GM23338 (cell line): ENCODE measurements at regions not wholly inside any gene's neighbourhood (a gene's known extent, or its start where the extent isn't known, plus 50 kb on each side); places are given as distances from the start of the nearest gene placed in this dataset.

Experiments used
- ATAC-seq: fragments of 200-7000 bp; cut with Tn5 transposase; 3 replicates; pipeline ENCODE4 v1.9.1; 2020
- DNase-seq: peaks from one replicate; pipeline ENCODE4 v3.0.0-alpha.2; 2015; ENCODE audit warnings: low spot score
- H2AFZ ChIP-seq: fragments of 200-600 bp; sonication (generic); 2 replicates; pipeline ENCODE4 v1.8.0; 2016; ENCODE audit warnings: antibody characterized with exemption, mild to moderate bottlenecking, moderate library complexity
- H3F3A ChIP-seq: fragments of 200-600 bp; sonication (generic); replicated peaks from 2 replicates; pipeline ENCODE4 v1.8.0; 2017; ENCODE audit warnings: antibody characterized with exemption, mixed run types, low read depth
- H3K27ac ChIP-seq: fragments of 200-600 bp; sonication (generic); 2 replicates; pipeline ENCODE4 v1.6.1; 2016; ENCODE audit warnings: low read depth
- H3K27me3 ChIP-seq: fragments of 200-600 bp; sonication (generic); 2 replicates; pipeline ENCODE4 v1.8.0; 2016; ENCODE audit warnings: mild to moderate bottlenecking, mixed run types, moderate library complexity; ENCODE audit not compliant: insufficient read depth
- H3K36me3 ChIP-seq: fragments of 200-600 bp; sonication (generic); 2 replicates; pipeline ENCODE4 v1.8.0; 2016; ENCODE audit warnings: mild to moderate bottlenecking; ENCODE audit not compliant: insufficient read depth
- H3K4me1 ChIP-seq: fragments of 200-600 bp; sonication (generic); 2 replicates; pipeline ENCODE4 v1.8.0; 2016; ENCODE audit warnings: mild to moderate bottlenecking, moderate library complexity; ENCODE audit not compliant: insufficient read depth
- H3K4me2 ChIP-seq: fragments of 200-600 bp; sonication (generic); 2 replicates; pipeline ENCODE4 v1.7.1; 2017; ENCODE audit warnings: mixed run types
- H3K4me3 ChIP-seq: fragments of 200-600 bp; sonication (generic); 2 replicates; pipeline ENCODE4 v1.6.1; 2016; ENCODE audit warnings: mixed run types
- H3K79me2 ChIP-seq: fragments of 200-600 bp; sonication (generic); replicated peaks from 2 replicates; pipeline ENCODE4 v1.8.0; 2017; ENCODE audit warnings: mild to moderate bottlenecking; ENCODE audit not compliant: insufficient read depth
- H3K9me2 ChIP-seq: fragments of 200-600 bp; sonication (generic); 2 replicates; pipeline ENCODE4 v1.8.0; 2017; ENCODE audit not compliant: insufficient read depth
- H4K20me1 ChIP-seq: fragments of 200-600 bp; sonication (generic); replicated peaks from 2 replicates; pipeline ENCODE4 v1.8.0; 2017; ENCODE audit warnings: mild to moderate bottlenecking; ENCODE audit not compliant: insufficient read depth
- H3K27ac Mint-ChIP-seq: 2 replicates; pipeline ENCODE4 v1.8.0; 2020; ENCODE audit warnings: inconsistent platforms, mild to moderate bottlenecking, moderate library complexity, mixed read lengths
- H3K27me3 Mint-ChIP-seq: 3 replicates; pipeline ENCODE4 v1.8.0; 2022; ENCODE audit warnings: low read depth, mild to moderate bottlenecking, moderate library complexity, mixed read lengths, inconsistent platforms; ENCODE audit not compliant: insufficient read depth, poor library complexity
- H3K36me3 Mint-ChIP-seq: 3 replicates; pipeline ENCODE4 v1.8.0; 2021; ENCODE audit warnings: low read depth, mild to moderate bottlenecking, inconsistent platforms, moderate library complexity, mixed read lengths
- H3K4me1 Mint-ChIP-seq: 3 replicates; pipeline ENCODE4 v1.8.0; 2020; ENCODE audit warnings: mild to moderate bottlenecking, inconsistent platforms, mixed read lengths
- H3K4me3 Mint-ChIP-seq: 3 replicates; pipeline ENCODE4 v1.8.0; 2021; ENCODE audit warnings: moderate library complexity, mild to moderate bottlenecking, inconsistent platforms, mixed read lengths
- H3K9me3 Mint-ChIP-seq: 3 replicates; pipeline ENCODE4 v1.8.0; 2020; ENCODE audit warnings: moderate library complexity, mild to moderate bottlenecking, inconsistent platforms, mixed read lengths
- CREB1 ChIP-seq: fragments of 250-450 bp; sonication (Bioruptor Pico); IDR thresholded peaks from 2 replicates; pipeline ENCODE4 v1.5.0; 2020; ENCODE audit warnings: low read depth, mild to moderate bottlenecking, moderate library complexity
- EZH2 ChIP-seq: fragments of 200-600 bp; sonication (generic); IDR thresholded peaks from one replicate; pipeline ENCODE4 v1.8.0; 2017; ENCODE audit warnings: antibody characterized with exemption, mild to moderate bottlenecking, low read depth; ENCODE audit not compliant: unreplicated experiment
- EZH2phosphoT487 ChIP-seq: fragments of 200-600 bp; sonication (generic); IDR thresholded peaks from one replicate; pipeline ENCODE4 v1.8.1; 2018; ENCODE audit warnings: antibody characterized with exemption; ENCODE audit not compliant: unreplicated experiment
- JUNB ChIP-seq: IDR thresholded peaks from one replicate; pipeline ENCODE4 v1.6.1; 2016; ENCODE audit warnings: antibody characterized with exemption; ENCODE audit not compliant: unreplicated experiment
- NANOG ChIP-seq: IDR thresholded peaks from 2 replicates; pipeline ENCODE4 v1.6.1; 2016; ENCODE audit warnings: antibody characterized with exemption, borderline replicate concordance
- POLR2AphosphoS5 ChIP-seq: IDR thresholded peaks from 2 replicates; pipeline ENCODE4 v1.6.1; 2016; ENCODE audit warnings: antibody characterized with exemption, low read depth
- STAT1 ChIP-seq: IDR thresholded peaks from one replicate; pipeline ENCODE4 v1.6.1; 2016; ENCODE audit warnings: antibody characterized with exemption; ENCODE audit not compliant: unreplicated experiment
- ZNF114 ChIP-seq: fragments of 250-450 bp; sonication (Bioruptor Pico); IDR thresholded peaks from 2 replicates; pipeline ENCODE4 v1.5.0; 2020; ENCODE audit warnings: mild to moderate bottlenecking, moderate library complexity
- ZNF331 ChIP-seq: fragments of 250-450 bp; sonication (Bioruptor Pico); IDR thresholded peaks from 2 replicates; pipeline ENCODE4 v1.5.0; 2020; ENCODE audit warnings: low read depth, mild to moderate bottlenecking, moderate library complexity
- ZNF462 ChIP-seq: fragments of 250-450 bp; sonication (Bioruptor Pico); IDR thresholded peaks from 2 replicates; pipeline ENCODE4 v1.5.0; 2020; ENCODE audit warnings: mild to moderate bottlenecking, moderate library complexity
- TF ChIP-seq, protein P1 (sequence below): IDR thresholded peaks from 2 replicates; pipeline ENCODE4 v1.6.1; 2016; ENCODE audit warnings: antibody characterized with exemption
- TF ChIP-seq, protein P2 (sequence below), 2 experiments: fragments of 200-600 bp in 1 of 2; sonication (generic) in 1 of 2; conservative IDR thresholded peaks; 2 replicates each; pipeline versions ENCODE4 v1.5.1 to v1.6.1; 2016 to 2017; ENCODE audit warnings: antibody characterized with exemption in 2 of 2, low read depth in 2 of 2, mild to moderate bottlenecking in 2 of 2, moderate library complexity in 1 of 2
- TF ChIP-seq, protein P3 (sequence below): IDR thresholded peaks from one replicate; pipeline ENCODE4 v1.6.1; 2018; ENCODE audit warnings: antibody characterized with exemption; ENCODE audit not compliant: unreplicated experiment

GRCh38 chr9:16152276-16153101, 599.6 kb downstream of the CCDC171 start:
- Histone ChIP-seq H3K4me1 (no peaks in the 10 kb centered on the region), H3K4me3 (no peak overlapping the region), H3K4me2 (no peak overlapping the region), H3K79me2 (no peaks in the 10 kb centered on the region), H3F3A (no peaks in the 10 kb centered on the region), H3K9me2 (no peaks in the 10 kb centered on the region), H3K27me3 (peaks cover 13% of the 10 kb centered on the region), H3K36me3 (no peaks in the 10 kb centered on the region), H4K20me1 (no peaks in the 10 kb centered on the region), H3K27ac (no peak overlapping the region), H2AFZ (no peak overlapping the region)
- Mint-ChIP-seq H3K27me3 (peaks cover 15% of the 10 kb centered on the region), H3K4me3 (no peak overlapping the region), H3K4me1 (peaks cover 16% of the 10 kb centered on the region), H3K27ac (no peak overlapping the region), H3K36me3 (no peaks in the 10 kb centered on the region), H3K9me3 (no peaks in the 10 kb centered on the region)
- DNase-seq = no peak
- no peak for ATAC-seq
- TF ChIP-seq EZH2phosphoT487 = no peak
- no peak for TF ChIP-seq CREB1
- TF ChIP-seq EZH2 = no peak
- no peak for TF ChIP-seq JUNB
- TF ChIP-seq, protein P1, sequence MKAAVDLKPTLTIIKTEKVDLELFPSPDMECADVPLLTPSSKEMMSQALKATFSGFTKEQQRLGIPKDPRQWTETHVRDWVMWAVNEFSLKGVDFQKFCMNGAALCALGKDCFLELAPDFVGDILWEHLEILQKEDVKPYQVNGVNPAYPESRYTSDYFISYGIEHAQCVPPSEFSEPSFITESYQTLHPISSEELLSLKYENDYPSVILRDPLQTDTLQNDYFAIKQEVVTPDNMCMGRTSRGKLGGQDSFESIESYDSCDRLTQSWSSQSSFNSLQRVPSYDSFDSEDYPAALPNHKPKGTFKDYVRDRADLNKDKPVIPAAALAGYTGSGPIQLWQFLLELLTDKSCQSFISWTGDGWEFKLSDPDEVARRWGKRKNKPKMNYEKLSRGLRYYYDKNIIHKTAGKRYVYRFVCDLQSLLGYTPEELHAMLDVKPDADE = no peak
- TF ChIP-seq, protein P2, sequence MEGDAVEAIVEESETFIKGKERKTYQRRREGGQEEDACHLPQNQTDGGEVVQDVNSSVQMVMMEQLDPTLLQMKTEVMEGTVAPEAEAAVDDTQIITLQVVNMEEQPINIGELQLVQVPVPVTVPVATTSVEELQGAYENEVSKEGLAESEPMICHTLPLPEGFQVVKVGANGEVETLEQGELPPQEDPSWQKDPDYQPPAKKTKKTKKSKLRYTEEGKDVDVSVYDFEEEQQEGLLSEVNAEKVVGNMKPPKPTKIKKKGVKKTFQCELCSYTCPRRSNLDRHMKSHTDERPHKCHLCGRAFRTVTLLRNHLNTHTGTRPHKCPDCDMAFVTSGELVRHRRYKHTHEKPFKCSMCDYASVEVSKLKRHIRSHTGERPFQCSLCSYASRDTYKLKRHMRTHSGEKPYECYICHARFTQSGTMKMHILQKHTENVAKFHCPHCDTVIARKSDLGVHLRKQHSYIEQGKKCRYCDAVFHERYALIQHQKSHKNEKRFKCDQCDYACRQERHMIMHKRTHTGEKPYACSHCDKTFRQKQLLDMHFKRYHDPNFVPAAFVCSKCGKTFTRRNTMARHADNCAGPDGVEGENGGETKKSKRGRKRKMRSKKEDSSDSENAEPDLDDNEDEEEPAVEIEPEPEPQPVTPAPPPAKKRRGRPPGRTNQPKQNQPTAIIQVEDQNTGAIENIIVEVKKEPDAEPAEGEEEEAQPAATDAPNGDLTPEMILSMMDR (conservative IDR thresholded peaks at IDR 0.05; ENCODE audit: low read depth in 2 of 2) = no peak
- no peak for TF ChIP-seq ZNF462
- TF ChIP-seq, protein P3, sequence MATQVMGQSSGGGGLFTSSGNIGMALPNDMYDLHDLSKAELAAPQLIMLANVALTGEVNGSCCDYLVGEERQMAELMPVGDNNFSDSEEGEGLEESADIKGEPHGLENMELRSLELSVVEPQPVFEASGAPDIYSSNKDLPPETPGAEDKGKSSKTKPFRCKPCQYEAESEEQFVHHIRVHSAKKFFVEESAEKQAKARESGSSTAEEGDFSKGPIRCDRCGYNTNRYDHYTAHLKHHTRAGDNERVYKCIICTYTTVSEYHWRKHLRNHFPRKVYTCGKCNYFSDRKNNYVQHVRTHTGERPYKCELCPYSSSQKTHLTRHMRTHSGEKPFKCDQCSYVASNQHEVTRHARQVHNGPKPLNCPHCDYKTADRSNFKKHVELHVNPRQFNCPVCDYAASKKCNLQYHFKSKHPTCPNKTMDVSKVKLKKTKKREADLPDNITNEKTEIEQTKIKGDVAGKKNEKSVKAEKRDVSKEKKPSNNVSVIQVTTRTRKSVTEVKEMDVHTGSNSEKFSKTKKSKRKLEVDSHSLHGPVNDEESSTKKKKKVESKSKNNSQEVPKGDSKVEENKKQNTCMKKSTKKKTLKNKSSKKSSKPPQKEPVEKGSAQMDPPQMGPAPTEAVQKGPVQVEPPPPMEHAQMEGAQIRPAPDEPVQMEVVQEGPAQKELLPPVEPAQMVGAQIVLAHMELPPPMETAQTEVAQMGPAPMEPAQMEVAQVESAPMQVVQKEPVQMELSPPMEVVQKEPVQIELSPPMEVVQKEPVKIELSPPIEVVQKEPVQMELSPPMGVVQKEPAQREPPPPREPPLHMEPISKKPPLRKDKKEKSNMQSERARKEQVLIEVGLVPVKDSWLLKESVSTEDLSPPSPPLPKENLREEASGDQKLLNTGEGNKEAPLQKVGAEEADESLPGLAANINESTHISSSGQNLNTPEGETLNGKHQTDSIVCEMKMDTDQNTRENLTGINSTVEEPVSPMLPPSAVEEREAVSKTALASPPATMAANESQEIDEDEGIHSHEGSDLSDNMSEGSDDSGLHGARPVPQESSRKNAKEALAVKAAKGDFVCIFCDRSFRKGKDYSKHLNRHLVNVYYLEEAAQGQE = no peak
- TF ChIP-seq STAT1 = no peak
- no peak for TF ChIP-seq ZNF114
- no peak for TF ChIP-seq POLR2AphosphoS5
- TF ChIP-seq NANOG = no peak
- TF ChIP-seq ZNF331 (CRISPR knock-in tag) = no peak
